MCF 10A (cell line): ENCODE measurements at regions not wholly inside any gene's neighbourhood (a gene's known extent, or its start where the extent isn't known, plus 50 kb on each side); places are given as distances from the start of the nearest gene placed in this dataset.

Experiments
- BruUV-seq: library from RNA; stranded (reverse); fragments of 400-500 nt; replicated peaks from 2 replicates; lab custom pipeline; 2021; lab: Mats Ljungman, UMichigan
- CTCF ChIA-PET: fragments of 300-600 bp; sonication (Branson Sonifier 250); formaldehyde crosslinking; extraction: SDS; loops from one replicate; lab custom pipeline; 2021; ENCODE audit warnings: antibody characterized with exemption, inconsistent platforms; lab: Yijun Ruan, JAX
- POLR2A ChIA-PET: fragments of 300-600, 350-650 bp; sonication (Branson Sonifier 250); formaldehyde crosslinking; extraction: SDS; loops from one replicate; lab custom pipeline; 2020; ENCODE audit warnings: antibody characterized with exemption, inconsistent platforms; lab: Yijun Ruan, JAX
- DNase-seq: peaks from one replicate; pipeline ENCODE4 v3.0.0-alpha.2; 2018; ENCODE audit not compliant: unreplicated experiment
- H3K27ac Mint-ChIP-seq: one replicate; pipeline ENCODE4 v1.8.0; 2022; ENCODE audit warnings: mild to moderate bottlenecking, low read depth, mixed read lengths; ENCODE audit not compliant: unreplicated experiment
- H3K27me3 Mint-ChIP-seq: one replicate; pipeline ENCODE4 v1.8.0; 2022; ENCODE audit warnings: mixed read lengths; ENCODE audit not compliant: insufficient read depth, unreplicated experiment
- H3K36me3 Mint-ChIP-seq: one replicate; pipeline ENCODE4 v1.8.0; 2022; ENCODE audit warnings: mild to moderate bottlenecking, moderate library complexity, mixed read lengths; ENCODE audit not compliant: insufficient read depth, unreplicated experiment
- H3K4me1 Mint-ChIP-seq: one replicate; pipeline ENCODE4 v1.8.0; 2022; ENCODE audit warnings: mixed read lengths; ENCODE audit not compliant: insufficient read depth, unreplicated experiment
- H3K4me3 Mint-ChIP-seq: one replicate; pipeline ENCODE4 v1.8.0; 2022; ENCODE audit warnings: mild to moderate bottlenecking, moderate library complexity, mixed read lengths; ENCODE audit not compliant: unreplicated experiment
- H3K9me3 Mint-ChIP-seq: one replicate; pipeline ENCODE4 v1.8.0; 2022; ENCODE audit warnings: mixed read lengths; ENCODE audit not compliant: unreplicated experiment
- intact Hi-C: fragments of 100-400 bp; cut with micrococcal nuclease; formaldehyde crosslinking; loops from 2 replicates; pipeline ENCODE4 v1.14.1; 2022
- TF ChIP-seq, protein P1 (sequence below): fragments of 200-600 bp; IDR thresholded peaks from one replicate; pipeline ENCODE4 v1.8.0; 2022; ENCODE audit warnings: antibody characterized with exemption, mild to moderate bottlenecking; ENCODE audit not compliant: unreplicated experiment

- DNase-seq, result no peak
- ChIA-PET POLR2A (no interaction called here), CTCF (interaction anchor here (0.6 to 0.7 kb wide), 2 partner anchors 794 to 1135 kb away, joined by 3 to 4 read pairs; no protein-coding TSS in a partner anchor)
- Mint-ChIP-seq H3K27ac (no peak overlapping the region), H3K4me1 (no peaks in the 10 kb centered on the region), H3K36me3 (no peaks in the 10 kb centered on the region), H3K27me3 (no peaks in the 10 kb centered on the region), H3K4me3 (no peak overlapping the region), H3K9me3 (no peaks in the 10 kb centered on the region)
- intact Hi-C loops, result no loop called here
- BruUV-seq, result no TSS peak
- TF ChIP-seq, protein P1, sequence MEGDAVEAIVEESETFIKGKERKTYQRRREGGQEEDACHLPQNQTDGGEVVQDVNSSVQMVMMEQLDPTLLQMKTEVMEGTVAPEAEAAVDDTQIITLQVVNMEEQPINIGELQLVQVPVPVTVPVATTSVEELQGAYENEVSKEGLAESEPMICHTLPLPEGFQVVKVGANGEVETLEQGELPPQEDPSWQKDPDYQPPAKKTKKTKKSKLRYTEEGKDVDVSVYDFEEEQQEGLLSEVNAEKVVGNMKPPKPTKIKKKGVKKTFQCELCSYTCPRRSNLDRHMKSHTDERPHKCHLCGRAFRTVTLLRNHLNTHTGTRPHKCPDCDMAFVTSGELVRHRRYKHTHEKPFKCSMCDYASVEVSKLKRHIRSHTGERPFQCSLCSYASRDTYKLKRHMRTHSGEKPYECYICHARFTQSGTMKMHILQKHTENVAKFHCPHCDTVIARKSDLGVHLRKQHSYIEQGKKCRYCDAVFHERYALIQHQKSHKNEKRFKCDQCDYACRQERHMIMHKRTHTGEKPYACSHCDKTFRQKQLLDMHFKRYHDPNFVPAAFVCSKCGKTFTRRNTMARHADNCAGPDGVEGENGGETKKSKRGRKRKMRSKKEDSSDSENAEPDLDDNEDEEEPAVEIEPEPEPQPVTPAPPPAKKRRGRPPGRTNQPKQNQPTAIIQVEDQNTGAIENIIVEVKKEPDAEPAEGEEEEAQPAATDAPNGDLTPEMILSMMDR, result no peak
These were observed 132.8 kb upstream of the MGMT start for GRCh38 chr10:129334266-129334665.

DNA sequence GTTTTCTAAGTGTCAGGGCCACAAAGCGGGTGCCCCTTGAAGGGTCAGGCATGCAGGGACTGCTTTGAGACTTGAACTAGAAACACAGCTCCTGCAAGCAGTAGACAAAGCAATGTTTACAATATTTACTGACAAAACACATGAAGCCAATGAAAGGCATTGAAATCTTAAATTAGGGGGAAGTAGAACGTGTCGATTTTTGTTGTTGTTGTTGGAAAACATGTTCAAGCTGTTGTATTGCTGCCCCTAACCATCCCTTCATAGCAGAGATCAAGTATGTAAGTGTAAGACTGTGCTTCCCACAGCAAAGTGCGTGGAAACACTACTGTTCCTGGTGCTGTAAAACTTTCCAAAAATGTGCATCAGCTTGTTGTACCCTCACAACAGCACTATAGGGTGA is 131.6 kb upstream of the MGMT start:
- no peak overlapping the region for H3K27ac Mint-ChIP-seq
- TF ChIP-seq, protein P1, result no peak
- H3K9me3 Mint-ChIP-seq, result no peaks in the 10 kb centered on the region
- no peaks in the 10 kb centered on the region for H3K4me1 Mint-ChIP-seq
- POLR2A ChIA-PET, result interaction anchor here (0.6 kb wide), 1 partner anchor 195 kb away, joined by 3 read pairs; no protein-coding TSS in a partner anchor
- no TSS peak for BruUV-seq
- intact Hi-C loops, result no loop called here
- CTCF ChIA-PET, result interaction anchor here (0.7 to 1.7 kb wide), 2 partner anchors 304 to 475 kb away, joined by 3 to 5 read pairs; no protein-coding TSS in a partner anchor
- H3K4me3 Mint-ChIP-seq, result no peak overlapping the region
- H3K36me3 Mint-ChIP-seq, result no peaks in the 10 kb centered on the region
- no peaks in the 10 kb centered on the region for H3K27me3 Mint-ChIP-seq
- DNase-seq, result no peak

GRCh38 chr10:129335942-129336341 is 131.1 kb upstream of the MGMT start:
- ChIA-PET CTCF (interaction anchor here (0.6 to 1.7 kb wide), 5 partner anchors 47 to 1704 kb away, joined by 3 to 5 read pairs (median 3); no protein-coding TSS in a partner anchor), POLR2A (interaction anchor here (0.6 kb wide), 1 partner anchor 195 kb away, joined by 3 read pairs; no protein-coding TSS in a partner anchor)
- TF ChIP-seq, protein P1, result no peak
- no peaks in the 10 kb centered on the region for H3K9me3 Mint-ChIP-seq
- H3K36me3 Mint-ChIP-seq, result no peaks in the 10 kb centered on the region
- BruUV-seq, result no TSS peak
- no peak overlapping the region for H3K4me3 Mint-ChIP-seq
- no peak for DNase-seq
- H3K27me3 Mint-ChIP-seq, result no peaks in the 10 kb centered on the region
- intact Hi-C loops, result no loop called here
- H3K27ac Mint-ChIP-seq, result no peak overlapping the region
- H3K4me1 Mint-ChIP-seq, result no peaks in the 10 kb centered on the region

- intact Hi-C loops, result no loop called here
- ChIA-PET POLR2A (no interaction called here), CTCF (no interaction called here)
- no peaks in the 10 kb centered on the region for H3K4me1 Mint-ChIP-seq
- BruUV-seq, result no TSS peak
- H3K27ac Mint-ChIP-seq, result no peak overlapping the region
- H3K9me3 Mint-ChIP-seq, result no peaks in the 10 kb centered on the region
- no peak for DNase-seq
- H3K4me3 Mint-ChIP-seq, result no peak overlapping the region
- H3K27me3 Mint-ChIP-seq, result no peaks in the 10 kb centered on the region
- TF ChIP-seq, protein P1, result no peak
- no peaks in the 10 kb centered on the region for H3K36me3 Mint-ChIP-seq
These were observed 127.8 kb upstream of the MGMT start for GRCh38 chr10:129339191-129339590.
